Keratinocyte (primary cell): ENCODE measurements at regions not wholly inside any gene's neighbourhood (a gene's known extent, or its start where the extent isn't known, plus 50 kb on each side); places are given as distances from the start of the nearest gene placed in this dataset.

Source experiments
- DNase-seq: peaks from one replicate; pipeline ENCODE4 v3.0.0-alpha.2; 2011; ENCODE audit warnings: low read depth, missing footprints, low spot score
- FAIRE-seq: peaks from 2 replicates; lab custom pipeline; 2011; peaks lifted over from hg19 to GRCh38; lab: Jason Lieb, UNC
- H2AFZ ChIP-seq: 2 replicates; pipeline ENCODE4 v1.6.0; 2012; ENCODE audit warnings: low read length, control low read depth, inconsistent platforms; ENCODE audit not compliant: control insufficient read depth
- H3K27ac ChIP-seq: 2 replicates; pipeline ENCODE4 v1.5.1; 2011; ENCODE audit warnings: low read length; ENCODE audit not compliant: control insufficient read depth, insufficient read depth
- H3K27me3 ChIP-seq: 3 replicates; pipeline ENCODE4 v1.6.0; 2011; ENCODE audit warnings: low read length; ENCODE audit not compliant: control insufficient read depth, insufficient read depth; ENCODE audit errors: extremely low read depth
- H3K36me3 ChIP-seq, 2 experiments: 2 replicates in 1 of 2; 3 replicates in 1 of 2; pipeline ENCODE4 v1.5.1; 2011; ENCODE audit warnings: low read length in 2 of 2, mild to moderate bottlenecking in 1 of 2; ENCODE audit not compliant: control insufficient read depth in 2 of 2, insufficient read depth in 2 of 2; ENCODE audit errors: extremely low read depth in 1 of 2
- H3K4me1 ChIP-seq: 3 replicates; pipeline ENCODE4 v1.5.1; 2011; ENCODE audit warnings: low read length; ENCODE audit not compliant: control insufficient read depth, insufficient read depth; ENCODE audit errors: extremely low read depth
- H3K4me2 ChIP-seq: 3 replicates; pipeline ENCODE4 v1.6.0; 2011; ENCODE audit warnings: low read depth, low read length; ENCODE audit not compliant: control insufficient read depth, insufficient read depth; ENCODE audit errors: extremely low read depth
- H3K4me3 ChIP-seq, 3 experiments: fragments of 200-600 bp in 1 of 3; sonication (generic) in 1 of 3; 2 replicates in 2 of 3; 3 replicates in 1 of 3; pipeline ENCODE4 v1.5.1; 2011 to 2016; ENCODE audit warnings: low read length in 3 of 3, mild to moderate bottlenecking in 3 of 3, control low read depth in 2 of 3, inconsistent platforms in 1 of 3, low read depth in 1 of 3, mixed read lengths in 1 of 3, mixed run types in 1 of 3, moderate library complexity in 1 of 3; ENCODE audit not compliant: control insufficient read depth in 2 of 3, insufficient read depth in 2 of 3; ENCODE audit errors: extremely low read depth in 1 of 3
- H3K79me2 ChIP-seq: 2 replicates; pipeline ENCODE4 v1.6.0; 2012; ENCODE audit warnings: low read length; ENCODE audit not compliant: control insufficient read depth, insufficient read depth
- H3K9ac ChIP-seq: 3 replicates; pipeline ENCODE4 v1.6.0; 2011; ENCODE audit warnings: low read length; ENCODE audit not compliant: control insufficient read depth, insufficient read depth; ENCODE audit errors: extremely low read depth
- H3K9me1 ChIP-seq: 3 replicates; pipeline ENCODE4 v1.6.0; 2011; ENCODE audit warnings: low read length; ENCODE audit not compliant: control insufficient read depth, insufficient read depth; ENCODE audit errors: extremely low read depth
- H3K9me3 ChIP-seq: 2 replicates; pipeline ENCODE4 v1.5.1; 2012; ENCODE audit warnings: low read depth, low read length; ENCODE audit not compliant: control insufficient read depth
- H4K20me1 ChIP-seq: 3 replicates; pipeline ENCODE4 v1.6.0; 2011; ENCODE audit warnings: low read length; ENCODE audit not compliant: control insufficient read depth, insufficient read depth; ENCODE audit errors: extremely low read depth
- CTCF ChIP-seq, 3 experiments: IDR thresholded peaks in 1 of 3; conservative IDR thresholded peaks in 1 of 3; optimal IDR thresholded peaks in 1 of 3; 2 replicates in 2 of 3; 3 replicates in 1 of 3; pipeline versions ENCODE3 to v1.5.1; 2011; ENCODE audit warnings: low read length in 3 of 3, mild to moderate bottlenecking in 3 of 3, moderate library complexity in 2 of 3, control low read depth in 1 of 3, inconsistent platforms in 1 of 3; ENCODE audit not compliant: insufficient read depth in 2 of 3; ENCODE audit errors: extremely low read depth in 1 of 3
- EZH2 ChIP-seq: IDR thresholded peaks from one replicate; pipeline ENCODE4 v1.6.1; 2012; ENCODE audit warnings: inconsistent platforms, mild to moderate bottlenecking, low read length, moderate library complexity
- dilution Hi-C: fragments of 300-500 bp; cut with MboI; formaldehyde crosslinking; loops from one replicate; pipeline ENCODE4 v1.7.0; 2020; ENCODE audit warnings: low sequenced_read_pairs; ENCODE audit not compliant: extremely low pct_ligation_motif_present

GRCh38 chr6:69584536-69584912 lies 212.3 kb downstream of the LMBRD1 start:
- DNase-seq (no peak), FAIRE-seq (no peak)
- H3K4me2 ChIP-seq: no peak overlapping the region
- TF ChIP-seq CTCF (optimal IDR thresholded peaks at IDR 0.05 in 1 of 3, IDR thresholded peaks at IDR 0.05 in 1 of 3, conservative IDR thresholded peaks at IDR 0.05 in 1 of 3; ENCODE audit: extremely low read depth in 1 of 3, insufficient read depth in 2 of 3, low read length in 3 of 3): no peak
- TF ChIP-seq EZH2: no peak
- no peaks in the 10 kb centered on the region for H3K9me3 ChIP-seq
- H3K79me2 ChIP-seq: no peaks in the 10 kb centered on the region
- H3K27me3 ChIP-seq: no peaks in the 10 kb centered on the region
- H3K9me1 ChIP-seq: no peaks in the 10 kb centered on the region
- H3K36me3 ChIP-seq: no peaks in the 10 kb centered on the region
- H3K9ac ChIP-seq: no peak overlapping the region
- dilution Hi-C loops: no loop called here
- H3K4me1 ChIP-seq: no peaks in the 10 kb centered on the region
- H3K27ac ChIP-seq: no peak overlapping the region
- no peaks in the 10 kb centered on the region for H4K20me1 ChIP-seq
- H3K4me3 ChIP-seq: no peak overlapping the region
- no peak overlapping the region for H2AFZ ChIP-seq

GRCh38 chr6:69581581-69581980 lies 215.2 kb downstream of the LMBRD1 start:
- no peaks in the 10 kb centered on the region for H3K79me2 ChIP-seq
- H3K27me3 ChIP-seq: no peaks in the 10 kb centered on the region
- H3K36me3 ChIP-seq: no peaks in the 10 kb centered on the region
- TF ChIP-seq CTCF (optimal IDR thresholded peaks at IDR 0.05 in 1 of 3, IDR thresholded peaks at IDR 0.05 in 1 of 3, conservative IDR thresholded peaks at IDR 0.05 in 1 of 3; ENCODE audit: extremely low read depth in 1 of 3, insufficient read depth in 2 of 3, low read length in 3 of 3) (no peak), EZH2 (no peak)
- H3K27ac ChIP-seq: no peak overlapping the region
- H3K4me1 ChIP-seq: no peaks in the 10 kb centered on the region
- FAIRE-seq (no peak), DNase-seq (no peak)
- H3K4me3 ChIP-seq: no peak overlapping the region
- no peaks in the 10 kb centered on the region for H3K9me3 ChIP-seq
- no peak overlapping the region for H3K4me2 ChIP-seq
- no peak overlapping the region for H3K9ac ChIP-seq
- no peaks in the 10 kb centered on the region for H4K20me1 ChIP-seq
- no peak overlapping the region for H2AFZ ChIP-seq
- no peaks in the 10 kb centered on the region for H3K9me1 ChIP-seq
- dilution Hi-C loops: no loop called here
